HCT116 (cell line): ENCODE measurements at regions not wholly inside any gene's neighbourhood (a gene's known extent, or its start where the extent isn't known, plus 50 kb on each side); places are given as distances from the start of the nearest gene placed in this dataset.

Experiments
- ATAC-seq: fragments of 200-7000 bp; cut with Tn5 transposase; 2 replicates; pipeline ENCODE4 v1.9.1; 2020; ENCODE audit warnings: mild to moderate bottlenecking, moderate library complexity
- BruUV-seq: library from RNA; stranded (reverse); fragments of 400-500 nt; replicated peaks from 2 replicates; lab custom pipeline; 2021; lab: Mats Ljungman, UMichigan
- CTCF ChIA-PET: fragments of 300-600 bp; sonication (Branson Sonifier 250); formaldehyde crosslinking; loops from one replicate; lab custom pipeline; 2021; ENCODE audit warnings: antibody characterized with exemption; lab: Charles Lee
- POLR2A ChIA-PET: fragments of 300-600, 350-600 bp; sonication (Branson Sonifier 250); formaldehyde crosslinking; loops from one replicate; lab custom pipeline; 2021; ENCODE audit warnings: antibody characterized with exemption; lab: Charles Lee
- RAD21 ChIA-PET, 2 experiments: fragments of 300-600 bp; sonication (Branson Sonifier 250); formaldehyde crosslinking; loops; one replicate each; lab custom pipeline; 2023; ENCODE audit warnings: low total read pairs in 2 of 2; ENCODE audit not compliant: uncharacterized antibody in 2 of 2, unreplicated experiment in 2 of 2, low non-redundant PET in 1 of 2; lab: Charles Lee
- DNase-seq: peaks from one replicate; pipeline ENCODE4 v3.0.0-alpha.2; 2010; ENCODE audit warnings: low read depth, low spot score
- H2AFZ ChIP-seq: fragments of 200-600 bp; shearing (Covaris generic), sonication (generic); 2 replicates; pipeline ENCODE4 v1.6.1; 2017; ENCODE audit warnings: low read depth, mixed run types, mixed read lengths, antibody characterized with exemption, low read length; ENCODE audit not compliant: poor library complexity, severe bottlenecking
- H3K27ac ChIP-seq: 2 replicates; pipeline ENCODE4 v1.5.1; 2012; ENCODE audit warnings: low read depth, low read length
- H3K27me3 ChIP-seq: fragments of 200-600 bp; sonication (generic); 2 replicates; pipeline ENCODE4 v1.6.1; 2016; ENCODE audit warnings: mixed run types, low read length, mixed read lengths; ENCODE audit not compliant: insufficient read depth
- H3K36me3 ChIP-seq, 2 experiments: fragments of 200-500 bp in 1 of 2; fragments of 200-600 bp in 1 of 2; sonication (Bioruptor generic) in 1 of 2; sonication (generic) in 1 of 2; 2 replicates each; pipeline versions ENCODE4 v1.5.1 to v1.6.1; 2014 to 2016; ENCODE audit warnings: low read length in 2 of 2, inconsistent platforms in 1 of 2, mixed read lengths in 1 of 2, mixed run types in 1 of 2; ENCODE audit not compliant: insufficient read depth in 2 of 2, control insufficient read depth in 1 of 2
- H3K4me1 ChIP-seq, 2 experiments: fragments of 200-600 bp in 1 of 2; sonication (generic) in 1 of 2; 2 replicates each; pipeline versions ENCODE4 v1.5.1 to v1.6.1; 2012 to 2017; ENCODE audit warnings: low read length in 2 of 2, inconsistent platforms in 1 of 2, mild to moderate bottlenecking in 1 of 2, mixed read lengths in 1 of 2, mixed run types in 1 of 2, moderate library complexity in 1 of 2; ENCODE audit not compliant: insufficient read depth in 2 of 2, control insufficient read depth in 1 of 2
- H3K4me2 ChIP-seq: fragments of 200-600 bp; sonication (generic); 2 replicates; pipeline ENCODE4 v1.6.1; 2017; ENCODE audit warnings: mixed run types, low read length, mixed read lengths
- H3K4me3 ChIP-seq, 2 experiments: fragments of 200-600 bp in 1 of 2; sonication (generic) in 1 of 2; replicated peaks in 1 of 2; 2 replicates each; pipeline ENCODE4 v1.5.1; 2011 to 2016; ENCODE audit warnings: low read length in 2 of 2, control low read depth in 1 of 2, low read depth in 1 of 2, mild to moderate bottlenecking in 1 of 2, mixed read lengths in 1 of 2, mixed run types in 1 of 2
- H3K79me2 ChIP-seq: fragments of 200-600 bp; sonication (generic); 2 replicates; pipeline ENCODE4 v1.6.1; 2017; ENCODE audit warnings: mild to moderate bottlenecking, mixed run types, low read length, moderate library complexity, mixed read lengths; ENCODE audit not compliant: insufficient read depth
- H3K9ac ChIP-seq: fragments of 200-600 bp; sonication (generic); 2 replicates; pipeline ENCODE4 v1.6.1; 2016; ENCODE audit warnings: low read length, mixed read lengths
- H3K9me2 ChIP-seq: fragments of 200-600 bp; sonication (generic), shearing (Covaris generic); 2 replicates; pipeline ENCODE4 v1.6.1; 2017; ENCODE audit warnings: mixed run types, mild to moderate bottlenecking, moderate library complexity; ENCODE audit not compliant: insufficient read depth
- H3K9me3 ChIP-seq, 2 experiments: fragments of 200-500 bp in 1 of 2; fragments of 200-600 bp in 1 of 2; sonication (Bioruptor generic) in 1 of 2; sonication (generic) in 1 of 2; 2 replicates each; pipeline ENCODE4 v1.6.1; 2014 to 2017; ENCODE audit warnings: low read length in 2 of 2, mixed read lengths in 2 of 2, inconsistent platforms in 1 of 2, low read depth in 1 of 2, mild to moderate bottlenecking in 1 of 2, mixed run types in 1 of 2, moderate library complexity in 1 of 2; ENCODE audit not compliant: control insufficient read depth in 1 of 2, insufficient read depth in 1 of 2
- H4K20me1 ChIP-seq: fragments of 200-600 bp; sonication (generic), shearing (Covaris generic); 2 replicates; pipeline ENCODE4 v1.6.1; 2017; ENCODE audit warnings: mixed run types, mild to moderate bottlenecking, moderate library complexity; ENCODE audit not compliant: insufficient read depth
- CBX3 ChIP-seq: IDR thresholded peaks from 2 replicates; pipeline ENCODE4 v1.6.1; 2012; ENCODE audit warnings: low read depth
- CEBPB ChIP-seq: IDR thresholded peaks from 2 replicates; pipeline ENCODE4 v1.6.1; 2012; ENCODE audit warnings: low read depth
- EGR1 ChIP-seq: IDR thresholded peaks from 2 replicates; pipeline ENCODE4 v1.6.1; 2012; ENCODE audit warnings: low read depth
- ELF1 ChIP-seq: IDR thresholded peaks from 2 replicates; pipeline ENCODE4 v1.6.1; 2012; ENCODE audit warnings: low read depth, borderline replicate concordance
- EZH2 ChIP-seq: fragments of 200-600 bp; sonication (generic); IDR thresholded peaks from 2 replicates; pipeline ENCODE4 v1.6.1; 2017; ENCODE audit warnings: antibody characterized with exemption, mixed run types
- EZH2phosphoT487 ChIP-seq: fragments of 200-600 bp; IDR thresholded peaks from 2 replicates; pipeline ENCODE4 v1.6.1; 2018; ENCODE audit warnings: antibody characterized with exemption, borderline replicate concordance
- FOSL1 ChIP-seq: IDR thresholded peaks from 2 replicates; pipeline ENCODE4 v1.6.1; 2012; ENCODE audit warnings: low read depth
- JUND ChIP-seq: IDR thresholded peaks from 2 replicates; pipeline ENCODE4 v1.6.1; 2012
- POLR2A ChIP-seq: IDR thresholded peaks from 2 replicates; pipeline ENCODE4 v1.7.0; 2011; ENCODE audit warnings: borderline replicate concordance; ENCODE audit not compliant: insufficient read depth, insufficient read length; ENCODE audit errors: extremely low read depth
- POLR2AphosphoS5 ChIP-seq: IDR thresholded peaks from 2 replicates; pipeline ENCODE4 v1.6.1; 2011; ENCODE audit warnings: mild to moderate bottlenecking, low read depth, low read length, moderate library complexity
- RAD21 ChIP-seq: IDR thresholded peaks from 2 replicates; pipeline ENCODE4 v1.6.1; 2012; ENCODE audit warnings: low read depth, mild to moderate bottlenecking
- SRF ChIP-seq: IDR thresholded peaks from 2 replicates; pipeline ENCODE4 v1.6.1; 2012; ENCODE audit warnings: low read depth
- YY1 ChIP-seq: IDR thresholded peaks from 2 replicates; pipeline ENCODE4 v1.6.1; 2011; ENCODE audit warnings: low read length, low read depth, moderate library complexity, mild to moderate bottlenecking; ENCODE audit not compliant: insufficient replicate concordance; ENCODE audit errors: extremely low read depth
- ZFX ChIP-seq: fragments of 450-650 bp; IDR thresholded peaks from 2 replicates; pipeline ENCODE4 v1.6.1; 2017
- intact Hi-C: fragments of 100-400 bp; cut with micrococcal nuclease; formaldehyde crosslinking; loops from 2 replicates; pipeline ENCODE4 v1.10.0; 2022
- TF ChIP-seq, protein P1 (sequence below): IDR thresholded peaks from 2 replicates; pipeline ENCODE4 v1.6.1; 2012
- TF ChIP-seq, protein P2 (sequence below): IDR thresholded peaks from 2 replicates; pipeline ENCODE4 v1.6.1; 2012
- TF ChIP-seq, protein P3 (sequence below), 3 experiments: fragments of 200-600 bp in 1 of 3; sonication (generic) in 1 of 3; IDR thresholded peaks in 2 of 3; conservative IDR thresholded peaks in 1 of 3; 2 replicates each; pipeline ENCODE4 v1.5.1; 2012 to 2017; ENCODE audit warnings: low read depth in 2 of 3, low read length in 2 of 3, antibody characterized with exemption in 1 of 3, borderline replicate concordance in 1 of 3, control low read depth in 1 of 3, mild to moderate bottlenecking in 1 of 3, mixed read lengths in 1 of 3, mixed run types in 1 of 3, moderate library complexity in 1 of 3; ENCODE audit not compliant: insufficient read depth in 1 of 3

DNA sequence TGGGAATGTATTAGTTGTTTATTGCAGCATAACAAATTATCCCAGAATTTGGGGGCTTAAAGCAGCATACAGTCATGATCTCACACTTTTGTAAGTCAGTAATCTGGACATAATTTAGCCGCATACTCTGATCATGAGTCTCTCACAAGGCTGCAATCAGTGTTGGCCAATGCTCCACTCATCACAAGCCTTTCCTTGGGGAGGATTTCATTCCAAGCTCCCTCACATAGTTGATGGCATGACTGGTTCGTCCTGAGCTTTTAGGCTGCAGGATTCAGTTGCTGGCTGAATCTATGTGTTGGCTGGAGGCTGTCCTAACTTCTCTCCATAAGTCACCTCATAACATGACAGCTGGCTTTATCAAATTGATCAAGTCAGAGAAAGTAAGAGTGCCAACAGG is 1568.6 kb upstream of the PCDH7 start:
- H3K4me2 ChIP-seq = no peak overlapping the region
- intact Hi-C loops = no loop called here
- no peaks in the 10 kb centered on the region for H4K20me1 ChIP-seq
- no peak overlapping the region for H3K9ac ChIP-seq
- H3K4me3 ChIP-seq = no peak overlapping the region
- no peaks in the 10 kb centered on the region for H3K9me2 ChIP-seq
- no peaks in the 10 kb centered on the region for H3K27me3 ChIP-seq
- DNase-seq (no peak), ATAC-seq (no peak)
- no peaks in the 10 kb centered on the region for H3K4me1 ChIP-seq
- CTCF ChIA-PET = no interaction called here
- H3K9me3 ChIP-seq = no peaks in the 10 kb centered on the region
- RAD21 ChIA-PET = no interaction called here
- no peak overlapping the region for H3K27ac ChIP-seq
- H3K36me3 ChIP-seq = no peaks in the 10 kb centered on the region
- no peak for TF ChIP-seq EZH2phosphoT487
- TF ChIP-seq POLR2AphosphoS5 = no peak
- TF ChIP-seq, protein P1, sequence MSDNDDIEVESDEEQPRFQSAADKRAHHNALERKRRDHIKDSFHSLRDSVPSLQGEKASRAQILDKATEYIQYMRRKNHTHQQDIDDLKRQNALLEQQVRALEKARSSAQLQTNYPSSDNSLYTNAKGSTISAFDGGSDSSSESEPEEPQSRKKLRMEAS = no peak
- TF ChIP-seq YY1 = no peak
- TF ChIP-seq JUND = no peak
- TF ChIP-seq RAD21 = no peak
- TF ChIP-seq ZFX = no peak
- TF ChIP-seq POLR2A = no peak
- TF ChIP-seq CBX3 = no peak
- no TSS peak for BruUV-seq
- H3K79me2 ChIP-seq = no peaks in the 10 kb centered on the region
- no peak overlapping the region for H2AFZ ChIP-seq
- POLR2A ChIA-PET = no interaction called here

DNA sequence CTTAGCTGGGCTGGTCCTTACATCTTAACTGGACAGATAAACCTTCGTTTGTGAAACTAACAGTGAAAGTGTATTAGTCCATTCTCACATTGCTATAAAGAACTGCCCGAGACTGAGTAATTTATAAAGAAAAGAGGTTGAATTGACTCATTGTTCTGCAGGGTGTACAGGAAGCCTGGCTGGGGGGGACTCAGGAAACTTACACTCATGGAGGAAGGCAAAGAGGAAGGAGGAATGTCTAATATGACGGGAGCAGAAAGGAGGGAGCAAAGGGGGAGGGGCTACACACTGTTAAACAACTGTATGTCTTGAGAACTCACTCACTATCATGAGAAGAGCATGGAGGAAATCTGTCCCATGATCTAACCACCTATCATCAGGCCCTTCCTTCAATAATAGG is 1566.5 kb upstream of the PCDH7 start:
- Histone ChIP-seq H3K9me2 (no peaks in the 10 kb centered on the region), H3K9ac (no peak overlapping the region), H4K20me1 (no peaks in the 10 kb centered on the region), H3K4me2 (no peak overlapping the region), H3K9me3 (no peaks in the 10 kb centered on the region), H2AFZ (no peak overlapping the region), H3K27me3 (no peaks in the 10 kb centered on the region), H3K79me2 (no peaks in the 10 kb centered on the region), H3K4me3 (no peak overlapping the region), H3K4me1 (no peaks in the 10 kb centered on the region), H3K27ac (no peak overlapping the region), H3K36me3 (no peaks in the 10 kb centered on the region)
- no peak for ATAC-seq
- no TSS peak for BruUV-seq
- ChIA-PET POLR2A (no interaction called here), RAD21 (no interaction called here), CTCF (no interaction called here)
- TF ChIP-seq FOSL1 (no peak), CEBPB (no peak), POLR2A (no peak), EZH2 (no peak), SRF (no peak), ELF1 (no peak), YY1 (no peak), JUND (no peak), EGR1 (no peak), CBX3 (no peak)
- TF ChIP-seq, protein P2, sequence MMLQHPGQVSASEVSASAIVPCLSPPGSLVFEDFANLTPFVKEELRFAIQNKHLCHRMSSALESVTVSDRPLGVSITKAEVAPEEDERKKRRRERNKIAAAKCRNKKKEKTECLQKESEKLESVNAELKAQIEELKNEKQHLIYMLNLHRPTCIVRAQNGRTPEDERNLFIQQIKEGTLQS = no peak
- TF ChIP-seq, protein P3, sequence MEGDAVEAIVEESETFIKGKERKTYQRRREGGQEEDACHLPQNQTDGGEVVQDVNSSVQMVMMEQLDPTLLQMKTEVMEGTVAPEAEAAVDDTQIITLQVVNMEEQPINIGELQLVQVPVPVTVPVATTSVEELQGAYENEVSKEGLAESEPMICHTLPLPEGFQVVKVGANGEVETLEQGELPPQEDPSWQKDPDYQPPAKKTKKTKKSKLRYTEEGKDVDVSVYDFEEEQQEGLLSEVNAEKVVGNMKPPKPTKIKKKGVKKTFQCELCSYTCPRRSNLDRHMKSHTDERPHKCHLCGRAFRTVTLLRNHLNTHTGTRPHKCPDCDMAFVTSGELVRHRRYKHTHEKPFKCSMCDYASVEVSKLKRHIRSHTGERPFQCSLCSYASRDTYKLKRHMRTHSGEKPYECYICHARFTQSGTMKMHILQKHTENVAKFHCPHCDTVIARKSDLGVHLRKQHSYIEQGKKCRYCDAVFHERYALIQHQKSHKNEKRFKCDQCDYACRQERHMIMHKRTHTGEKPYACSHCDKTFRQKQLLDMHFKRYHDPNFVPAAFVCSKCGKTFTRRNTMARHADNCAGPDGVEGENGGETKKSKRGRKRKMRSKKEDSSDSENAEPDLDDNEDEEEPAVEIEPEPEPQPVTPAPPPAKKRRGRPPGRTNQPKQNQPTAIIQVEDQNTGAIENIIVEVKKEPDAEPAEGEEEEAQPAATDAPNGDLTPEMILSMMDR (IDR thresholded peaks at IDR 0.05 in 2 of 3, conservative IDR thresholded peaks at IDR 0.05 in 1 of 3; ENCODE audit: borderline replicate concordance in 1 of 3, insufficient read depth in 1 of 3, low read depth in 2 of 3, low read length in 2 of 3) = no peak
- no peak for DNase-seq
- intact Hi-C loops = no loop called here
